Hematopoietic multipotent progenitor cell treated with erythropoietin and hydrocortisone succinate and interleukin-3 and kit ligand, for 4 days (in vitro differentiated cells): ENCODE measurements at regions not wholly inside any gene's neighbourhood (a gene's known extent, or its start where the extent isn't known, plus 50 kb on each side); places are given as distances from the start of the nearest gene placed in this dataset.
A peak's percentile ranks its signal among the peaks of the same experiment; 100 is the strongest.

Experiments
- DNase-seq: peaks from one replicate; pipeline ENCODE4 v3.0.0-alpha.2; 2015

GRCh38 chr3:127370906-127371305 is 83.1 kb upstream of the PRR20G start:
- DNase-seq = no peak

GRCh38 chr3:127369356-127369935 is 81.6 kb upstream of the PRR20G start:
- no peak for DNase-seq

DNA sequence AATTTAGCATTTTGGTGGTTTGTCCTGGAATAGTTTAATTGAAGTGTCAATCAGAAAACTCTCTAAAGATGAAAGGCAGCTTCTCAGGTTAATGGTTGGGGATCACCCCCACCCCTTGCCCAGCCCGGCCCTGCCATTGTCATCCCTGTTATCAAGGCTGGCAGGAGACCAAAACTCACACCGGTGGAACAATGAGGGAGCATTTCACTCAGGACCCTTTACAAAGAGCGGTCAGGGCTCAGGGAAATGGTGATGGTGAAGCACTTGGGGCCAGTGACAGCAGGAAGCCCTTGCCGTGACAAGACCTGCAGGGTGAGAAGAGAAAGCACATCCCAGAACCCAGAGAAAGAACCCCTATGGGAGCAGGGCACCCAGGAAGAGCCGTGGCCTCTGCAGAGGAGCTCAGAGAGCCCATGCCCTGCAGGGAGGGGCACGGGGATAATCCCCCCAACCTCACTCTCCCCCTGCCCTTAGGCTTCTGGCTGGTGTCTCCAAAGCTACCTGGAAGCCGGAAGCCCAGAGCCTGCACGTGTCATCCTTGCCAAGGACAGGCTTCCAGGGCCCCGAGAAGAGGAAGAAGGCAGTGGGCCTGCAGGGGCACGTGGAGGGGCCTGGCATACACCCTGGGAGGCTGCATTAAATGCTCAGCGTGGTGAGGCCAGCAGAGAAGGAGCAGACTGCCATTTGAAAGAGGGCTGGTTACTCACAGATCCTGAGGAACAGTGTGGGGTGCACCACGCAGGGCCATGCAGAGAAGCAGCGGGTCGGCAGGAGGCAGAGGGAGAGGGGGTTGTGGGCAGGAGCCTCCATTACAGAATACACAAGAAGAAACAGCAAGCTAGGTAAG is 80.6 kb upstream of the PRR20G start:
- no peak for DNase-seq

- no peak for DNase-seq
Measured at GRCh38 chr3:127367593-127367992, 79.7 kb upstream of the PRR20G start.

DNA sequence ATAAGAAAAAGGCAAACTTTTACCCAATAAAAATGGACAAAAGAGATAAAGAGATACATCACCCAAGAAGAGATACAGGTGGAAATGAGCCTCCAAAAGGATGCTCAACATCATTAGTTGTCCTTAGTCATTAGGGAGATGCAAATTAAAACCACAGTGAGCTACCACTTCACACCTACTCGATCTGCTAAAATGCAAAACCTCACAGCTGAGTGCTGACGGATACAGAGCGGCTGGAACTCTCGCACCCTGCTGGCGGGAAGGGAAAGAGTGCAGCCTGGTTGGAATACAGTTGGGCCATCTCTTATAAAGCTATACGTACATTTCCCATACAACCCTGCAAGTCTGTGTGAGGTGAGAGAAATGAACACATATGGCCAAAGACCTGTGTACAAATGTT is 78.5 kb upstream of the PRR20G start:
- DNase-seq = no peak

DNA sequence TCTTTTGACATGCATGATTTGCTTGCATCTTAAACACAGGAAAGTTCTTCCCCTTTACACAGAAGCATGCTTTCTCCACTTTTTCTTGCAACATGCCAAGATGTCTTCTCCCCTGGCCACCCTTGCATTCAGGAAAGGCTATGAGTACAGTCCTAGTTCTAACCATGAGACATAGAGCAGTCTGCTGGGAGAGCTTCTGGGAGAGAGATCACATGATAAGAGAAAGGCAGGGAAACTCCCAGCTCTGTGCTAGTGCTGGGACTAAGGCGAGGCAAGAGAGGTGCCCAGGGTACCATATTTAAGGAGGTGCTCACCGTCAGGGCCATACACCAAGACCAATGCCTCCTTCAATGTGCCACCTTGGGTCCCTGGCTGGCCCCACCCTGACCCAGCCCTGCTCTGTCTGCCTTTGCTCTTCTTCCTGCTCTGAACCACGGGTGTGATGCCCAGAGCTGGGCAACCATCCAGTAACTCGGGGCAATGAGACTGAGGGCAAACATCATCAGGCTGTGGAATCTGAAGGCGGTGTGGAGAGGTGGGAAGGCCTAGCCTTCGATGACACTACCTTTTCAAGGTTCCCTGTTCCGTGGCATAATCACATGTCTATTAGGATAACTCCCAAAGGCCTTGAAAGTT is 77.4 kb upstream of the PRR20G start:
- no peak for DNase-seq

GRCh38 chr3:127363891-127364290 is 76.0 kb upstream of the PRR20G start:
- DNase-seq = no peak

DNA sequence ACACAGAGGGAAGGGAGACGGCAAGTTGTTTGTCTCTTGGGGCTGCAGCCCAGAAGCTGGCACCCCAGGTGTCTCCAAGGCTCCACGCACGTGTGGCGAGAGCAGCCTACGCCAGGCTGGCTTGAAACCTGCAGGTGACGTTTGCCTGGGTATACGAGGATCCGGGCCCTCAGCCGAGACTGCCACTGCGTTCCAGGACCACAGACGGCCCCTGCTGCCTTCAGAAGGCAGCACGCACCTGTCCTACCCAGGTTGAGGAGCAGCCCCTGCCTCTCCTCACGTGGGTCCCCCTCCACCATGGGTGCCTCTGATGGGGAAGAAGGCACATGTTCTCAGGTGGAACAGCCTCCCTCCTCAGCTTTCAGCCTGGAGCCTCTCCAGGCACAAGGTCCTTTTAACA is 75.3 kb upstream of the PRR20G start:
- DNase-seq = no peak

DNA sequence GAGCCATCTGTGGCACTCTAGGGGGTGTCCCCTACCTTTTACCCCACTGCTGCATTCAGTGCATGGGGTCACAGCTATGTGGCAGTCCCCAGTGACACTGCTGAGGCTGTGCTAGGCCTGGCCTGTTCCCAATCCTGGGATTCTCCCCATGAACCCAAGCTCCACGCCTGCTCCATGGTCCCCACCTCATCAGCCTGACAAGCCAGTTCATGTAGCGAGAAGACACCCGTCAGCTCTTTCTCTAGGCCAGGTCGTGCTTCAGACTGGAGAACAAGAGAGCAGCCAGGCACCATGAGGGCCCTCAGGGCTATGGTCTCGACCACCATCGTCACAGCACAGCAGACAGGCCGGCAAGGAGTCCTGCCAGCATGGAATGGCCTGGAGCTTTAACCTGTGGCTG is 72.8 kb upstream of the PRR20G start:
- no peak for DNase-seq

DNA sequence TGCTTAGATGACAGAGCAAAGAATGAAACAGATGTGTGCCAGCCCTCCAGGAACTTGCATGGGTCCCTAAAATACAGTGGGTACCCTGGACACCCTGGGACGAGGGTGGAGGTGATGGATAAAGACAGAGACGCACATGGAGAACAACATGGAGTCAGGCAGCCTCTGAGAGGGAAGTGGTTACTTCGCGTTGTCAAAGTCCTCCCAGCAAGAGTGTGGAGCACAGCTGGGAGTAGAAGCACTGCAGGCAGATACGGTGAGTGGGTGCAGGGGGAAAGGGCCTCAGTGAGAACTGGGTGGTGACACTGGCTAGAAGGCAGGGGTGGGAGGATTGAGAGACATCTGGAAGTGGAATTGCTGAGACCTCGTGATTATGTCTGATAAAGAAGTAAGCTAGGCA is 70.8 kb upstream of the PRR20G start:
- no peak for DNase-seq

DNA sequence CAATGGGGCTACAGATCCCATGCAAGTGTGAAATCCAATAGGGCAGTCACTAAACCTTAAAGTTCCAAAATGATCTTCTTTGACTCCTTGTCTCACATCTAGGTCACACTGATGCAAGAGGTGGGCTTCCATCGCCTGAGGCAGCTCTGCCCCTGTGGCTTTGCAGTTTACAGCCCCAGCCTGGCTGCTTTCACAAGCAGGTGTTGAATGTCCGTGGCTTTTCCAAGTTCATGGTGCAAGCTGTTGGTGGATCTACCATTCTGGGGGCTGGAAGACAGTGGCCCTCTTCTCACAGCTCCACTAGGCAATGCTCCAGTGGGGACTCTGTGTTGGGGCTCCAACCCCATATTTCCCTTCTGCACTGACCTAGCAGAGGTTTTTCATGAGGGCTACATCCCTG is 68.5 kb upstream of the PRR20G start:
- DNase-seq = no peak

- no peak for DNase-seq
Measured at GRCh38 chr3:127354761-127355160, 66.9 kb upstream of the PRR20G start.

- DNase-seq = no peak
Measured at GRCh38 chr3:127352612-127353011, 64.8 kb upstream of the PRR20G start.

- no peak for DNase-seq
Measured at GRCh38 chr3:127351775-127352350, 64.0 kb upstream of the PRR20G start.

- no peak for DNase-seq
Measured at GRCh38 chr3:127351321-127351720, 63.5 kb upstream of the PRR20G start.

DNA sequence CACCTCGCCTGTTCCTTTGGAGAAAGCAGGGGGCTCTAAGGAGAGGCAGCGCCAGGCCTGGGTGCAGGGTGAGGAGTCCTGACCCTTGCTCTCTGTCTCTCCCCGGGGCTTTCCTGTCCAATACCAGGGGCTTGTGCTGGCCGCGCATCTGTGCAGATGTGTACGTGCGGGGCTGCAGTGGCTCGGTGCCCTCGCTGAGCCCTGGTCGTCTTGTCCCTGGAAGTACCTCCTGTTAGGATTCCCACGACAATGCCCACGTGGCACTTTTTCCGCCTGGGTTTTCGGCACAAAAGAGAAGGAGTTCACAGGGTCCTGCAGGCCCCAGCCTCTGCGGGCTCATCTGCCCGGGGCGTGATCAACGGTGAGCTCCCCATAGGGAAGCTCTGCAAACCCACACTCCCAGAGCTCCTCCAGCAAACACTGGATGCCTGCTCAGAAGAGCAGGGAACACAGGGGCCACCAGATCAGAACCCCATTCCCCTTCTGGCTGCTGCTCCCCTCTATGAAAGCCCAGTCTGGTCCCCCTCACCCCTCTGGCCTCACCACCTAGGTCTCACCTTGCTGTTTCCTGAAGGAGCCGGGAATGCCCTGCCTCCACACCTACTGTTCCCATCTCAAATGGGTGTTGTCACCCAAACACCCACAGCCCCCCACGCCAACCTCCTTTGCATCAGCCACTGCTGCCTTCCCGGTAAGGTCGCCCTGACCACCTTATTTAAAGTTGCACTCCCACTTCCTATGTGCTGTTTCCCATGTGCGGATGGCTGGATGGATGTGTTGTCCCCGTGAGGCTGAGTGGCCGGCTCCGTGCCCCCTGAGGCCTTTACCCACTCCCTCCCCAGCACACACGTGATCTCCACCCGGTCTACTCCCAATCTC is 62.6 kb upstream of the PRR20G start:
- DNase-seq = no peak

- no peak for DNase-seq
Measured at GRCh38 chr3:127349501-127350171, 61.8 kb upstream of the PRR20G start.

GRCh38 chr3:127342735-127343134 is 54.9 kb upstream of the PRR20G start:
- peak; percentile 10 for DNase-seq

GRCh38 chr3:127339928-127340861 is 52.3 kb upstream of the PRR20G start:
- DNase-seq = no peak

- DNase-seq = no peak
Measured at GRCh38 chr3:127339016-127339415, 51.2 kb upstream of the PRR20G start.

- no peak for DNase-seq
Measured at GRCh38 chr3:127337911-127338531, 50.2 kb upstream of the PRR20G start.
